MCF 10A (cell line): ENCODE measurements at regions not wholly inside any gene's neighbourhood (a gene's known extent, or its start where the extent isn't known, plus 50 kb on each side); places are given as distances from the start of the nearest gene placed in this dataset.

ENCODE experiments used
- BruUV-seq: library from RNA; stranded (reverse); fragments of 400-500 nt; replicated peaks from 2 replicates; lab custom pipeline; 2021; lab: Mats Ljungman, UMichigan
- CTCF ChIA-PET: fragments of 300-600 bp; sonication (Branson Sonifier 250); formaldehyde crosslinking; extraction: SDS; loops from one replicate; lab custom pipeline; 2021; ENCODE audit warnings: antibody characterized with exemption, inconsistent platforms; lab: Yijun Ruan, JAX
- POLR2A ChIA-PET: fragments of 300-600, 350-650 bp; sonication (Branson Sonifier 250); formaldehyde crosslinking; extraction: SDS; loops from one replicate; lab custom pipeline; 2020; ENCODE audit warnings: antibody characterized with exemption, inconsistent platforms; lab: Yijun Ruan, JAX
- DNase-seq: peaks from one replicate; pipeline ENCODE4 v3.0.0-alpha.2; 2018; ENCODE audit not compliant: unreplicated experiment
- H3K27ac Mint-ChIP-seq: one replicate; pipeline ENCODE4 v1.8.0; 2022; ENCODE audit warnings: mild to moderate bottlenecking, low read depth, mixed read lengths; ENCODE audit not compliant: unreplicated experiment
- H3K27me3 Mint-ChIP-seq: one replicate; pipeline ENCODE4 v1.8.0; 2022; ENCODE audit warnings: mixed read lengths; ENCODE audit not compliant: insufficient read depth, unreplicated experiment
- H3K36me3 Mint-ChIP-seq: one replicate; pipeline ENCODE4 v1.8.0; 2022; ENCODE audit warnings: mild to moderate bottlenecking, moderate library complexity, mixed read lengths; ENCODE audit not compliant: insufficient read depth, unreplicated experiment
- H3K4me1 Mint-ChIP-seq: one replicate; pipeline ENCODE4 v1.8.0; 2022; ENCODE audit warnings: mixed read lengths; ENCODE audit not compliant: insufficient read depth, unreplicated experiment
- H3K4me3 Mint-ChIP-seq: one replicate; pipeline ENCODE4 v1.8.0; 2022; ENCODE audit warnings: mild to moderate bottlenecking, moderate library complexity, mixed read lengths; ENCODE audit not compliant: unreplicated experiment
- H3K9me3 Mint-ChIP-seq: one replicate; pipeline ENCODE4 v1.8.0; 2022; ENCODE audit warnings: mixed read lengths; ENCODE audit not compliant: unreplicated experiment
- intact Hi-C: fragments of 100-400 bp; cut with micrococcal nuclease; formaldehyde crosslinking; loops from 2 replicates; pipeline ENCODE4 v1.14.1; 2022
- TF ChIP-seq, protein P1 (sequence below): fragments of 200-600 bp; IDR thresholded peaks from one replicate; pipeline ENCODE4 v1.8.0; 2022; ENCODE audit warnings: antibody characterized with exemption, mild to moderate bottlenecking; ENCODE audit not compliant: unreplicated experiment

DNA sequence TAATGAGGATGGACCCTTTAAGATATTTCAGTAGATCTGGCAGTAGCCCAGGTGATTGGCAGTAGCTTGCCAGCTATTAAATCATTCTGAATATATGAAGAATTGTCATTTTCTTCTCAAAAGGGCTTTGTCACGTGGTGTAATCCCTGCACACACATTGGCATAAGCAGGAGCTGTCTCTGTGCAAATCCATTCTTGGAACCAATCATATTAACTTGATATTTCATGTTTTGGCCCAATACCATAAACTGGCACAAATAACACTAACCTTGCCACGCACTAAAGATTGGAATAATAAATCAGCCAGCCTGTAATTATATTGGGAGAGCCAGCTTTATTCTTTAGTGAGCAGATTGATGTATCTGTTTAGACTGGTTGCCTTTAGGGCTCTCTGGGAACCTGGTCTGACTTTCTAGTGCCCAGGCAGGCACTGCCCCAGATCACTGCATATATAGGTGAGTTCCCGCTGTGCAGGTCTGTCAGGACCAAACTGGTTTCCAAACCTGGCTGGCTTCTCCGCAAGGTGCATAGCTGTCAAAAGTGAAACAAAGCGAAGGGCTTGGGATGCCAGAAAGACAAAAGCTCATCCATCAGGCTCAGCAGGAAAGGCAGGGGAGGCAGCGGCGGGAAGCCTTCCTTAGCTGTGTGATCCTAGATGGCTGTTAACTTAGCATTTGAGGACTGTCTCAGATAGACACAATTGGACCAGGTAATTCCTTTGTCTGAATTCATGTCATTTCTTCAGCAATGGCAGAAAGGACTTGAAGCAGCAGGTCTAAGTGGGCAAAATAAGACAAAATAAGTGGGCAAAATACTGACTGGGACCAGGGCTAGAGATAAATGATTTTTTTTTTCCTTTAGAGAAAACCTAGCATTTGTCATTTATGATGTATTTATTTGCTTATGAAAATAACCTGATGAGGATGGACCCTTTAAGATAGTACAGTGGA, 128.8 kb upstream of the DYRK2 start:
- Mint-ChIP-seq H3K27me3 (no peaks in the 10 kb centered on the region), H3K36me3 (no peaks in the 10 kb centered on the region), H3K9me3 (no peaks in the 10 kb centered on the region), H3K27ac (no peak overlapping the region), H3K4me1 (peaks cover 15% of the 10 kb centered on the region), H3K4me3 (no peak overlapping the region)
- TF ChIP-seq, protein P1, sequence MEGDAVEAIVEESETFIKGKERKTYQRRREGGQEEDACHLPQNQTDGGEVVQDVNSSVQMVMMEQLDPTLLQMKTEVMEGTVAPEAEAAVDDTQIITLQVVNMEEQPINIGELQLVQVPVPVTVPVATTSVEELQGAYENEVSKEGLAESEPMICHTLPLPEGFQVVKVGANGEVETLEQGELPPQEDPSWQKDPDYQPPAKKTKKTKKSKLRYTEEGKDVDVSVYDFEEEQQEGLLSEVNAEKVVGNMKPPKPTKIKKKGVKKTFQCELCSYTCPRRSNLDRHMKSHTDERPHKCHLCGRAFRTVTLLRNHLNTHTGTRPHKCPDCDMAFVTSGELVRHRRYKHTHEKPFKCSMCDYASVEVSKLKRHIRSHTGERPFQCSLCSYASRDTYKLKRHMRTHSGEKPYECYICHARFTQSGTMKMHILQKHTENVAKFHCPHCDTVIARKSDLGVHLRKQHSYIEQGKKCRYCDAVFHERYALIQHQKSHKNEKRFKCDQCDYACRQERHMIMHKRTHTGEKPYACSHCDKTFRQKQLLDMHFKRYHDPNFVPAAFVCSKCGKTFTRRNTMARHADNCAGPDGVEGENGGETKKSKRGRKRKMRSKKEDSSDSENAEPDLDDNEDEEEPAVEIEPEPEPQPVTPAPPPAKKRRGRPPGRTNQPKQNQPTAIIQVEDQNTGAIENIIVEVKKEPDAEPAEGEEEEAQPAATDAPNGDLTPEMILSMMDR = no peak
- BruUV-seq = no TSS peak
- intact Hi-C loops = no loop called here
- no peak for DNase-seq
- ChIA-PET CTCF (interaction anchor here (1.1 kb wide), 1 partner anchor 15 kb away, joined by 4 read pairs; no protein-coding TSS in a partner anchor), POLR2A (interaction anchor here (0.7 kb wide), 3 partner anchors 626 to 936 kb away, joined by 3 read pairs; no protein-coding TSS in a partner anchor)

DNA sequence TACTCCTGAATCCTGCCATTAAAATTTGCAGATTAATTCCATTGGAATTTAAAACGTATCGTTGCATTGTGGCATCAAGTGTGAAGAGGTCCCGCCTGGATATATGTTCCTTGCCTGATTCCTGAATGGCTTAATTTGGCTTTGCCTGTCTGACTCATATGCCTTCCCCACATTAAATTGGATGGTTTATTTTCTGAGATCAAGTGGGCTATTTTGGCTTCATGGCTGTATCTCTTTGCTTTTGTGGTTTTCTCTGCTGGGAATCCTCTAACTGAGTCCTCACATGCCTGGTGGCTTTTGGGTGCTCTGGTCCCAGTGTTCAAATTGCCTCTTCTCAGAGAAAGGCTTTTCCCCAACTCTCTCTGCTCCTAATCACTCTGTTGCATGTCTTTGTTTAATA, 127.9 kb upstream of the DYRK2 start:
- intact Hi-C loops = no loop called here
- H3K4me3 Mint-ChIP-seq = no peak overlapping the region
- no peaks in the 10 kb centered on the region for H3K36me3 Mint-ChIP-seq
- TF ChIP-seq, protein P1 = no peak
- no peaks in the 10 kb centered on the region for H3K9me3 Mint-ChIP-seq
- DNase-seq = no peak
- CTCF ChIA-PET = no interaction called here
- H3K27me3 Mint-ChIP-seq = no peaks in the 10 kb centered on the region
- BruUV-seq = no TSS peak
- POLR2A ChIA-PET = no interaction called here
- peaks cover 9% of the 10 kb centered on the region for H3K4me1 Mint-ChIP-seq
- no peak overlapping the region for H3K27ac Mint-ChIP-seq

DNA sequence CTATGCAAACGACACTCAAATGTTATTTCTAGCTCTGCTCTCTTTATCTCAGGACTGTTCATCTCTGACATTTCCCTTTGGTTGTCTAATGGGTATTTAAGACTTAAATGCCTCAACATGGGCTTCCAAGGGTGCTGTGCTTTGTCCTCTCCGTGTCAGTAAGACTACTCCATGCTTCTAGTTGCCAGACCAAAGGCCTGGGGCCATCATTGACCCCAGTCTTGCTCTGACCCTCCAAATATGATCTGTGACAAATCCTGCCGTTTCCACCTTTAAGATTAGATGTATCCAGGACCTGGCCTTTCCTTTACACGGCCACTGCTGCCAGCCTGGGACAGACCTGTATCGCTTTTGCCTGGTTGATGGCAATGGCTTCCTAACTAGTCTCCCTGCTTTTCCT, 126.3 kb upstream of the DYRK2 start:
- no peak overlapping the region for H3K4me3 Mint-ChIP-seq
- POLR2A ChIA-PET = interaction anchor here (0.8 kb wide), 1 partner anchor 10 kb away, joined by 3 read pairs; no protein-coding TSS in a partner anchor
- TF ChIP-seq, protein P1 = no peak
- no peaks in the 10 kb centered on the region for H3K27me3 Mint-ChIP-seq
- no peak for DNase-seq
- no peaks in the 10 kb centered on the region for H3K9me3 Mint-ChIP-seq
- H3K36me3 Mint-ChIP-seq = no peaks in the 10 kb centered on the region
- H3K27ac Mint-ChIP-seq = no peak overlapping the region
- no TSS peak for BruUV-seq
- intact Hi-C loops = no loop called here
- CTCF ChIA-PET = no interaction called here
- H3K4me1 Mint-ChIP-seq = peaks cover 3% of the 10 kb centered on the region

DNA sequence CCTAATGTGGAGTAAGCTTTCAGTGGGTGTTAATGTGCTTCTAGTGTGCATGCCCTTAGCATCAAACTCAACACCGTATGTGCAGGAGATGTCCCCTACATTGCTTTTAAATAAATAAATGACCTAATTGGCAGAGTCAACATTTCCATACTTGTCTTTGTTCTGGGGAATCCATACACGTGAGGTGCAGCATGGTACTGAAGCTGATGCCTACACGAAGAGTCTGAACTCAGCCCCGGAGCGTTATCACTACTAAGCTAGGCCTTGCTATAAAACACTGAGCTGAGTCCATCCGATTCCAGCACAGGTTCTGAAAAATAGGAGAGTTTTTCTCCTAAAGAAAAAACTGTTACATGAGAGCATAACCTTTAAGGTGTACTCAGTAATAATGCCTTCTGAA, 125.0 kb upstream of the DYRK2 start:
- CTCF ChIA-PET = no interaction called here
- POLR2A ChIA-PET = no interaction called here
- TF ChIP-seq, protein P1 = no peak
- Mint-ChIP-seq H3K27me3 (no peaks in the 10 kb centered on the region), H3K4me3 (no peak overlapping the region), H3K36me3 (no peaks in the 10 kb centered on the region), H3K27ac (no peak overlapping the region), H3K4me1 (no peaks in the 10 kb centered on the region), H3K9me3 (no peaks in the 10 kb centered on the region)
- no TSS peak for BruUV-seq
- intact Hi-C loops = no loop called here
- DNase-seq = no peak
